Omental fat pad (tissue), 3 donors: ENCODE measurements at regions not wholly inside any gene's neighbourhood (a gene's known extent, or its start where the extent isn't known, plus 50 kb on each side); places are given as distances from the start of the nearest gene placed in this dataset.
"Not testable (repeated sequence)": the region's sequence is repeated elsewhere in the genome, so short reads cannot be mapped to it uniquely, and the experiment has no call there.

Experiments
- ATAC-seq: fragments of 150-250 bp; one replicate; pipeline ENCODE4 v1.9.1; 2016; ENCODE audit warnings: mild to moderate bottlenecking, moderate library complexity; ENCODE audit not compliant: low FRiP score
- DNase-seq: peaks from one replicate; pipeline ENCODE4 v3.0.0-alpha.2; 2019; ENCODE audit warnings: low spot score
- TF ChIP-seq, protein P1 (sequence below), 3 donors: fragments of 450-650 bp; IDR thresholded peaks; one replicate each; pipeline ENCODE4 v1.5.1; 2016 to 2017; ENCODE audit warnings: antibody characterized with exemption in 3 of 3, mild to moderate bottlenecking in 3 of 3, moderate library complexity in 2 of 3

DNA sequence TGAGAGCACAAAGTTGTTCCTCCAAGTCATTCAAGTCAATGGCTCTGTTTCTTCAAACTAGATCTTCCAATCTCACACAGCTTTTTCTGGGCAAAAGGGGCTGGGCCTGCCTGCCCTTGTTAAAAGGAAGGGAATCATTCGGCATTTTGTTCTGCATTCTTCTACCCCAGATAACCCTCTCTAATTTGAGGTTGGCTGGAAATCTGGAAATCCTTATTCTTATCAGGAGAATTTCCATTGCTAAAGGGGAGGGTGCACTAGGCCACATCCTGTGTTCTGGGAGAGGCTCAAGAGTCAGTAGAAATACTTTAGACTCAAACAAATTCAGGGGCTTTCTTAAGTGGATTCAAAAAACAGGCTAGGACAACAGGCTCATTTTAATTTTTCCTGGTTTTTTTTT is 384.7 kb upstream of the ZNF462 start:
- TF ChIP-seq, protein P1, sequence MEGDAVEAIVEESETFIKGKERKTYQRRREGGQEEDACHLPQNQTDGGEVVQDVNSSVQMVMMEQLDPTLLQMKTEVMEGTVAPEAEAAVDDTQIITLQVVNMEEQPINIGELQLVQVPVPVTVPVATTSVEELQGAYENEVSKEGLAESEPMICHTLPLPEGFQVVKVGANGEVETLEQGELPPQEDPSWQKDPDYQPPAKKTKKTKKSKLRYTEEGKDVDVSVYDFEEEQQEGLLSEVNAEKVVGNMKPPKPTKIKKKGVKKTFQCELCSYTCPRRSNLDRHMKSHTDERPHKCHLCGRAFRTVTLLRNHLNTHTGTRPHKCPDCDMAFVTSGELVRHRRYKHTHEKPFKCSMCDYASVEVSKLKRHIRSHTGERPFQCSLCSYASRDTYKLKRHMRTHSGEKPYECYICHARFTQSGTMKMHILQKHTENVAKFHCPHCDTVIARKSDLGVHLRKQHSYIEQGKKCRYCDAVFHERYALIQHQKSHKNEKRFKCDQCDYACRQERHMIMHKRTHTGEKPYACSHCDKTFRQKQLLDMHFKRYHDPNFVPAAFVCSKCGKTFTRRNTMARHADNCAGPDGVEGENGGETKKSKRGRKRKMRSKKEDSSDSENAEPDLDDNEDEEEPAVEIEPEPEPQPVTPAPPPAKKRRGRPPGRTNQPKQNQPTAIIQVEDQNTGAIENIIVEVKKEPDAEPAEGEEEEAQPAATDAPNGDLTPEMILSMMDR (IDR thresholded peaks at IDR 0.05): no peak
- DNase-seq (no peak), ATAC-seq (no peak)

DNA sequence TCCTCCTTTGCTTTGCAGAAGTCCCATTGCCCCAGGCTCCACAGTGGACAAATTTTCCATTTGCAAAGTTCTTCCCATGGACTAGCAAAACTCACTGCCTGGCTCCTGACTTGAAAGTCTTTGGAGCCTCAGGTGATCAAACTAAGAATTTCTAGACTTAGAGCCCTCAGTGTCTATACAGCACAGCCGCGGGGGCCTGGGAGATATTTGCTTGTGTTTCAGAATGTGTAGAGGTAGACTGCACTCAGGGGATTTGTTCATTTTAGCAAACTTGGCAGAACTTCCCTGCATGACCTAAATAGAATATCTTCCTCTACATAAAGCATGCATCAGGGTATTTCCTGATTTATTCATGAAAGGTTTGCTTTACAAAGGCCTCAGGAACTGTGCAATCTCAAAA is 384.2 kb upstream of the ZNF462 start:
- DNase-seq: no peak
- TF ChIP-seq, protein P1 (IDR thresholded peaks at IDR 0.05): no peak
- no peak for ATAC-seq

DNA sequence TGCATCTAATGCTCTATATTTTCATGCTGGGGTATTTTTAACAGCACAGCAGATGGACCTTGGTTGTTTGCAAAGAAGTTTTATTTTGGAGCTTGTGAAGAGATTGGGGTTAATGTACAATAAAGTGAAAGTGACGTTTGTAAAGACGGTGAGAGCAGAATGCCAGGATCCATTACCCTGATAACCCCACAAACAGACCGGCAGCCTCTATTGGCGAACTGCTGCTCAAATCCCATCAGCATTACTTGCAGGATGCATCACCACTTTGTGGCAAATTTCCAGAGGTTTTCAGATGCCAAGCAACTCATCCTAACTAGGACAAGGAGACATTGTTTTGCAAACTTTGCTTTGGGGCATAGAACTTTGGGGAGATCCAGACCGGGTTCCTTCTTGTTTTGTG is 383.3 kb upstream of the ZNF462 start:
- TF ChIP-seq, protein P1 (IDR thresholded peaks at IDR 0.05): no peak
- DNase-seq (no peak), ATAC-seq (no peak)

DNA sequence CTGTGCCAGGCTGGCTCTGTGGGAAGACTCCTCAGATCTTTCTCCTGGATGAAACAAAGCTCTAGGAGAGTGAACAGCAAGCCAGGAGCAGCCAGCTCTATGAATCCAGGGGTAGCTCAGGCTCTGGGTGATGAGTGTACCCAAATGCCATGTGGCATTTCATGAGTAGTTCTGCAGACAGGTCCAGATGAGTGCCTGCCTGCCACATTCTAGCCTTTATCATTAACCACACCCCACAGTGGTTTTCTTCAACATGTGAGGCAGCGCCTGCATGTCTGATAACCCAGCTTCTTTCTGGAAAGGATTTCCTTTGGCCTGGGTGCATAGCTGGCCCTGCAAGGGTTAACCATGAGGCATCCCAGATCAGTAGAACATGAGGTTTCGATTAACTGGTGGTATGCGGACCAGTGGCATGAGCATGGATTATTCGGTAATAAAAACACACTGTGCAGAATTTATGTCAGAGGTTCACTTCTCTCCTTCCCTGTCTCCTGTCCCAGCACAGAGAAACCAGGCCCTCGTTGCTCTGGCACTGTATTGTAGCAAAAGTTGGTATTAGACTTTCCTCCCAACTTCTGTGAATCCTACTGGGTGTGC is 381.9 kb upstream of the ZNF462 start:
- TF ChIP-seq, protein P1 (IDR thresholded peaks at IDR 0.05): no peak
- no peak for ATAC-seq

DNA sequence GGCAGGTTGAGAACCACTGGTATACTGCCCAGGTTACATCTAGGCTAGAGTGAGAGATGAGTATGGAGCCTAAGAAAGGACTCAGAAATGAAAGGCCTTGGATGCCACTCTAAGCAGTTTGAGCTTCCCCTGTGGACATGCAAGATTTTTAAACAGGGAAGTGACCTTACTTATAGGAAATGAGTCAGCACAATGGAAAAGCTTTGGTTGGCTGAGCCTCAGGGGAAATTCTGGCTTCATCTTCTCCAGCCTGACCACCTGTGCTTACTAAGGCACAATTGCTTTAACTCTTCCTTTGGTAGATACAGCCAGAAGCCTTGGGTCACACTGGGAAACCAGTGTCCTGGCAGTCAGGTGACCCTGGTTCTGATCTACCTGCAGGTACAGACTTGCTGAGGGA is 380.2 kb upstream of the ZNF462 start:
- ATAC-seq (no peak), DNase-seq (no peak)
- TF ChIP-seq, protein P1 (IDR thresholded peaks at IDR 0.05): no peak

More for the DNA sequence above, 381.9 kb upstream of the ZNF462 start:
- DNase-seq: no peak

DNA sequence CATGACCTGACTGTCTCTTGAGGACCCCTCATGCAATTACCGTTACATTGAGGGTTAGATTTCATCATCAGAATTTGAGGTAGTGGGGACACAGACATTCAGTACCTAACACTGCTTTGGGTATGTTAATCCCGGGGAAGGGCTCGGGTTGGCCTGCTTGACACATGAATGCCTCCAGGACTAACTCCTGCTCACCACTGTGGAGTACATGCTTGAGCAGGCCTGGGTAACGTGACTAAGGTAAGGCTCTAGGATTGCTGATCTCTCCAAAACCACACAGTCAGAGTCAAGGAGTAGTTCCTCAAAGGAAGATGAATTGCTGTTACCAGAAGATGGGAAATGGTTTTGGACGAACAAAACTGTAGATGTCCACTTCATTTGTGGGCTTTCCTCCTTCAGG is 376.3 kb upstream of the ZNF462 start:
- DNase-seq: no peak
- TF ChIP-seq, protein P1 (IDR thresholded peaks at IDR 0.05): no peak
- ATAC-seq: no peak

DNA sequence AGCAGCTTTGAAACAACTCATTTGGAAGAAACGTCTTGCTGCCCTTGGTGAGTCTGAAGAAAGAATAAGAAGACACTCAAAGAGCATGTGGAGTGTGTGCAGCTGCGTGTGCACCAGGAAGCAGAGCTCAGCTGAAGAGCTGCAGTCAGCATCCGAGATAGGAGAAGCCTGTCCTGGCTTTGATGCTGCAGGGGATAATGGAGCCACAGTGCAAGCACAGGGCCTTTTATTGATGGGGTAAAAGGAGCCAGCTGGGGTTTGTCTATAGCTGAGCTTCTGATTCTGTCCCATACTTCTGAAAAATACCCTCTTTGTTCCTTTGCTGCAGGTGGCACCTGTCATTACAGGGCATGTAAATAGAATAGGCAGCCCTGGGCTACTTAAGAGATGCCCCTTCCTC is 375.7 kb upstream of the ZNF462 start:
- ATAC-seq: no peak
- TF ChIP-seq, protein P1 (IDR thresholded peaks at IDR 0.05): no peak
- no peak for DNase-seq

DNA sequence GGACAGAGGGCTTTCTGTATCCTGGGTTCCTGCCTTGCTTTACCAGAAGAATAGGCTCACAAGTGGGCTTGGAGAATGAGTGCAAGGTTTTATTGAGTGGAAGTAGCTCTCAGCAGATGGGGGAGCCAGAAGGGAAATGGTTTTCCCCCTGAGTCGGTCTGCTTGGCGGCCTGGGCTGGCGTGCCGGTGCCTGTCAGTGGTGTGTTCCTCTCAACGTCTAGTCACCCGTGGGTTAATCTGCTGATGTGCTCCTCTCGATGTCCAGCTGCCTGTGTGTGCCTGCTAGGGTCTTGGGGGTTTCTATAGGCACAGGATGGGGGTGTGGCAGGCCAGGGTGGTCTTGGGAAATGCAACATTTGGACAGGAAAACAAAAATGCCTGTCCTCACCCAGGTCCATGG is 370.8 kb upstream of the ZNF462 start:
- DNase-seq, ATAC-seq: not testable (repeated sequence)
